Neural cell (in vitro differentiated cells): ENCODE measurements at regions not wholly inside any gene's neighbourhood (a gene's known extent, or its start where the extent isn't known, plus 50 kb on each side); places are given as distances from the start of the nearest gene placed in this dataset.

ENCODE experiments used
- H2AFZ ChIP-seq: fragments of 200-600, 300-800 bp; sonication (generic), shearing (Covaris generic); 2 replicates; pipeline ENCODE4 v1.6.0; 2014; ENCODE audit warnings: low read depth, mild to moderate bottlenecking, antibody characterized with exemption, low read length, moderate library complexity
- H3F3A ChIP-seq: fragments of 200-600 bp; shearing (Covaris generic); 2 replicates; pipeline ENCODE4 v1.6.1; 2016; ENCODE audit warnings: mild to moderate bottlenecking, moderate library complexity, mixed read lengths, antibody characterized with exemption, low read length; ENCODE audit not compliant: insufficient read depth, poor library complexity, severe bottlenecking
- H3K27ac ChIP-seq: fragments of 200-600, 300-800 bp; sonication (generic), shearing (Covaris generic); 2 replicates; pipeline ENCODE4 v1.5.1; 2014; ENCODE audit warnings: mild to moderate bottlenecking, low read length, moderate library complexity
- H3K27me3 ChIP-seq: fragments of 300-800, 200-600 bp; sonication (generic), shearing (Covaris generic); 2 replicates; pipeline ENCODE4 v1.6.0; 2014; ENCODE audit warnings: mild to moderate bottlenecking, low read depth, low read length, moderate library complexity; ENCODE audit not compliant: insufficient read depth
- H3K36me3 ChIP-seq: fragments of 300-800, 200-600 bp; sonication (generic), shearing (Covaris generic); 2 replicates; pipeline ENCODE4 v1.5.1; 2014; ENCODE audit warnings: mild to moderate bottlenecking, antibody characterized with exemption, low read length, moderate library complexity; ENCODE audit not compliant: insufficient read depth
- H3K4me2 ChIP-seq: fragments of 300-800, 200-600 bp; sonication (generic), shearing (Covaris generic); 2 replicates; pipeline ENCODE4 v1.6.0; 2014; ENCODE audit warnings: mild to moderate bottlenecking, low read length
- H3K4me3 ChIP-seq: fragments of 300-800, 200-600 bp; sonication (generic), shearing (Covaris generic); 2 replicates; pipeline ENCODE4 v1.5.1; 2014; ENCODE audit warnings: mild to moderate bottlenecking, low read length, moderate library complexity
- H3K79me2 ChIP-seq: fragments of 200-600 bp; shearing (Covaris generic); replicated peaks from 2 replicates; pipeline ENCODE4 v1.6.0; 2014; ENCODE audit warnings: mild to moderate bottlenecking, low read length, moderate library complexity; ENCODE audit not compliant: insufficient read depth
- H3K9ac ChIP-seq: fragments of 300-800, 200-600 bp; sonication (generic), shearing (Covaris generic); 2 replicates; pipeline ENCODE4 v1.6.1; 2016; ENCODE audit warnings: mild to moderate bottlenecking, low read length, mixed read lengths
- H3K9me2 ChIP-seq: fragments of 200-600 bp; shearing (Covaris generic); 2 replicates; pipeline ENCODE4 v1.6.1; 2016; ENCODE audit warnings: mild to moderate bottlenecking, low read length, mixed read lengths; ENCODE audit not compliant: insufficient read depth
- H3K9me3 ChIP-seq: fragments of 200-600, 300-800 bp; sonication (generic), shearing (Covaris generic); 2 replicates; pipeline ENCODE4 v1.6.1; 2016; ENCODE audit warnings: mild to moderate bottlenecking, mixed run types, low read length, moderate library complexity, mixed read lengths
- H4K20me1 ChIP-seq: fragments of 200-600 bp; shearing (Covaris generic); 2 replicates; pipeline ENCODE4 v1.6.1; 2016; ENCODE audit warnings: mild to moderate bottlenecking, mixed run types; ENCODE audit not compliant: insufficient read depth
- CTCF ChIP-seq: fragments of 450-650 bp; IDR thresholded peaks from 2 replicates; pipeline ENCODE4 v1.5.1; 2014; ENCODE audit warnings: antibody characterized with exemption, mild to moderate bottlenecking, moderate library complexity; ENCODE audit not compliant: poor library complexity, severe bottlenecking
- EP300 ChIP-seq: fragments of 450-650 bp; conservative IDR thresholded peaks from 2 replicates; pipeline ENCODE4 v1.6.1; 2014; ENCODE audit warnings: antibody characterized with exemption, mild to moderate bottlenecking, moderate library complexity; ENCODE audit not compliant: poor library complexity, severe bottlenecking
- EZH2 ChIP-seq: fragments of 200-600, 300-800 bp; shearing (Covaris generic), sonication (generic); IDR thresholded peaks from 2 replicates; pipeline ENCODE4 v1.6.1; 2014; ENCODE audit warnings: antibody characterized with exemption, low read length, borderline replicate concordance, mild to moderate bottlenecking; ENCODE audit not compliant: insufficient read depth, poor library complexity, severe bottlenecking
- MXI1 ChIP-seq: fragments of 450-650 bp; conservative IDR thresholded peaks from 2 replicates; pipeline ENCODE4 v1.6.1; 2014; ENCODE audit warnings: antibody characterized with exemption, mild to moderate bottlenecking; ENCODE audit not compliant: poor library complexity, severe bottlenecking
- POLR2AphosphoS5 ChIP-seq: IDR thresholded peaks from 2 replicates; pipeline ENCODE4 v1.6.1; 2012
- RAD21 ChIP-seq: fragments of 450-650 bp; conservative IDR thresholded peaks from 2 replicates; pipeline ENCODE4 v1.6.1; 2014; ENCODE audit warnings: antibody characterized with exemption, mild to moderate bottlenecking, moderate library complexity
- REST ChIP-seq: IDR thresholded peaks from 2 replicates; pipeline ENCODE4 v1.6.1; 2012; ENCODE audit warnings: borderline replicate concordance
- SMC3 ChIP-seq: fragments of 450-650 bp; conservative IDR thresholded peaks from 2 replicates; pipeline ENCODE4 v1.6.1; 2014; ENCODE audit warnings: antibody characterized with exemption, mild to moderate bottlenecking, moderate library complexity; ENCODE audit not compliant: poor library complexity
- TAF1 ChIP-seq: IDR thresholded peaks from 2 replicates; pipeline ENCODE4 v1.6.1; 2012; ENCODE audit warnings: low read depth

DNA sequence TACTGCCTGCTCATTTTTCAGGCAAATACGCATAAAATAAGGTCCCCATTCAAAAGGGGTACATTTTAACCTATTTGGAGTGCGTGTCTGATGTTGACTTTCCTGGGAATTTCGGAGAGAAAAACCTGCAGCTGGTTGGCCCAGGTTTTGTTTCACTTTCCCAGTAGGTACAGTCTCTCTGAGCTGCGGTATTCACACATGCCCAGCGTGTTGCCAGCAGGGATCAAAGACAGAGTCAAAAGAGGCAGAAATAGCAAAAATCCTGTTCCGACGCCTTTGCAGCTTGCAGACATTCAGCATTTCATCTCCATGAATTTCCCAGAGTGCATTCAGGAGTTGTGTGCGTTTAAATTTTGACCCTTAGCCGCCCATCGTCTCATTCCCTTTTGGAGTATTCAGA, 855.4 kb upstream of the CELF4 start:
- H3K79me2 ChIP-seq: no peaks in the 10 kb centered on the region
- no peaks in the 10 kb centered on the region for H3F3A ChIP-seq
- no peak overlapping the region for H3K27ac ChIP-seq
- H3K4me3 ChIP-seq: no peak overlapping the region
- no peaks in the 10 kb centered on the region for H4K20me1 ChIP-seq
- no peaks in the 10 kb centered on the region for H3K9me3 ChIP-seq
- no peak overlapping the region for H3K4me2 ChIP-seq
- H3K9ac ChIP-seq: no peak overlapping the region
- H3K9me2 ChIP-seq: no peaks in the 10 kb centered on the region
- no peak overlapping the region for H2AFZ ChIP-seq
- H3K36me3 ChIP-seq: no peaks in the 10 kb centered on the region
- no peaks in the 10 kb centered on the region for H3K27me3 ChIP-seq
- TF ChIP-seq EP300 (no peak), REST (peak; percentile 3), CTCF (no peak), POLR2AphosphoS5 (no peak), MXI1 (no peak), TAF1 (no peak)

DNA sequence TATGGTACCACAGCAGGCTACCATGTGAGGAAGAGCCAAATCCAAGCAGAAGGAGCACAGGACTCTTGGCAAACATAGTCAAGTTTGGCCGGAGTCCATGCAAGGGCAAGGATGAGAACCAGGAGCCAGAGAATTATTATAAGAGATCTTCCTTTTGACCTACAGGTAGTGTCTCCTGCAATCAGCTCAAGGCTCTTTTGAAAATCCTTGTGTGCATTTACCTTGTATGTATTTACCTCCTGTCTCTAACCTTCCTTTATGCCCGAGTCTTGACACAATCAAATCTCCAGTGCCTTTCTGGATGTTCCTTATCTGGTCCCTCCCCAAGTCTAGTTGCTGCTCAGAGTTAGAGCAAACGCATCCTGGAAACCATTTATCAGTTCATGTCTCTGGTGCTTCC, 855.0 kb upstream of the CELF4 start:
- TF ChIP-seq CTCF: no peak
- Histone ChIP-seq H3K27me3 (no peaks in the 10 kb centered on the region), H3K9me3 (no peaks in the 10 kb centered on the region), H2AFZ (no peak overlapping the region), H3K27ac (no peak overlapping the region), H4K20me1 (no peaks in the 10 kb centered on the region), H3K9me2 (no peaks in the 10 kb centered on the region), H3K79me2 (no peaks in the 10 kb centered on the region), H3F3A (no peaks in the 10 kb centered on the region), H3K36me3 (no peaks in the 10 kb centered on the region), H3K9ac (no peak overlapping the region), H3K4me3 (no peak overlapping the region), H3K4me2 (no peak overlapping the region)

- Histone ChIP-seq H3F3A (no peaks in the 10 kb centered on the region), H3K9ac (no peak overlapping the region), H3K9me3 (no peaks in the 10 kb centered on the region), H3K9me2 (no peaks in the 10 kb centered on the region), H4K20me1 (no peaks in the 10 kb centered on the region), H3K79me2 (no peaks in the 10 kb centered on the region), H3K27me3 (no peaks in the 10 kb centered on the region), H3K36me3 (no peaks in the 10 kb centered on the region), H3K4me2 (no peak overlapping the region), H3K27ac (no peak overlapping the region), H3K4me3 (no peak overlapping the region), H2AFZ (no peak overlapping the region)
- TF ChIP-seq EZH2: no peak
- no peak for TF ChIP-seq REST
- no peak for TF ChIP-seq EP300
- no peak for TF ChIP-seq SMC3
- no peak for TF ChIP-seq RAD21
- no peak for TF ChIP-seq MXI1
- no peak for TF ChIP-seq POLR2AphosphoS5
Observed at GRCh38 chr18:38415811-38416210, 850.2 kb upstream of the CELF4 start.
